ENCODE measurements at regions not wholly inside any gene's neighbourhood (a gene's known extent, or its start where the extent isn't known, plus 50 kb on each side); places are given as distances from the start of the nearest gene placed in this dataset.

- no peak for DNase-seq (ENCODE audit: low spot score in 2 of 2)
- intact Hi-C loops (cut with DNase I; ENCODE audit: low total_unique reads), result no loop called here
- TF ChIP-seq POLR2A (IDR thresholded peaks at IDR 0.05), result no peak
- no peak for TF ChIP-seq CTCF (IDR thresholded peaks at IDR 0.05)
- WGBS, 2 donors, result 95 to 96% methylated on average over 2 of the region's 2 CpGs
- H3K4me3 ChIP-seq (ENCODE audit: low read depth, poor library complexity, severe bottlenecking), result no peak overlapping the region
These were observed 246.7 kb upstream of the CBLB start for GRCh38 chr3:106115557-106115956.

GRCh38 chr3:106116733-106117489, 248.1 kb upstream of the CBLB start:
- DNase-seq (ENCODE audit: low spot score in 2 of 2), result peak in 1 of 2 donors; percentile 64
- WGBS, 2 donors, result 97 to 98% methylated on average over 7 of the region's 7 CpGs
- intact Hi-C loops (cut with DNase I; ENCODE audit: low total_unique reads), result no loop called here
- no peak overlapping the region for H3K4me3 ChIP-seq (ENCODE audit: low read depth, poor library complexity, severe bottlenecking)
- TF ChIP-seq POLR2A (IDR thresholded peaks at IDR 0.05) (no peak), CTCF (IDR thresholded peaks at IDR 0.05) (no peak)

GRCh38 chr3:106117490-106117858, 248.7 kb upstream of the CBLB start:
- H3K4me3 ChIP-seq (ENCODE audit: low read depth, poor library complexity, severe bottlenecking), result no peak overlapping the region
- WGBS, 2 donors, result 60 to 63% methylated on average over 3 of the region's 3 CpGs
- no peak for DNase-seq (ENCODE audit: low spot score in 2 of 2)
- TF ChIP-seq POLR2A (IDR thresholded peaks at IDR 0.05) (no peak), CTCF (IDR thresholded peaks at IDR 0.05) (no peak)
- intact Hi-C loops (cut with DNase I; ENCODE audit: low total_unique reads), result no loop called here

GRCh38 chr3:106119614-106120082, 250.8 kb upstream of the CBLB start:
- TF ChIP-seq CTCF (IDR thresholded peaks at IDR 0.05) (no peak), POLR2A (IDR thresholded peaks at IDR 0.05) (no peak)
- WGBS, 2 donors, result 76 to 82% methylated on average over 1 of the region's 1 CpG
- DNase-seq (ENCODE audit: low spot score in 2 of 2), result no peak
- intact Hi-C loops (cut with DNase I; ENCODE audit: low total_unique reads), result no loop called here
- H3K4me3 ChIP-seq (ENCODE audit: low read depth, poor library complexity, severe bottlenecking), result no peak overlapping the region

GRCh38 chr3:106120356-106120755, 251.5 kb upstream of the CBLB start:
- TF ChIP-seq POLR2A (IDR thresholded peaks at IDR 0.05) (no peak), CTCF (IDR thresholded peaks at IDR 0.05) (no peak)
- intact Hi-C loops (cut with DNase I; ENCODE audit: low total_unique reads), result no loop called here
- H3K4me3 ChIP-seq (ENCODE audit: low read depth, poor library complexity, severe bottlenecking), result no peak overlapping the region
- WGBS, 2 donors, result 63 to 80% methylated on average over 4 of the region's 4 CpGs
- DNase-seq (ENCODE audit: low spot score in 2 of 2), result no peak
